Peyer's patch (tissue), 4 donors: ENCODE measurements at regions not wholly inside any gene's neighbourhood (a gene's known extent, or its start where the extent isn't known, plus 50 kb on each side); places are given as distances from the start of the nearest gene placed in this dataset.

Source experiments
- DNase-seq, 3 donors: peaks; one replicate each; pipeline ENCODE4 v3.0.0-alpha.2; 2017 to 2019
- H3K27ac ChIP-seq, 4 donors: fragments of 200-600 bp; sonication (generic); one replicate each; pipeline ENCODE4 v1.5.1; 2016 to 2019
- H3K27me3 ChIP-seq, 2 donors: fragments of 200-600 bp; sonication (generic); one replicate each; pipeline ENCODE4 v1.5.1; 2019
- H3K36me3 ChIP-seq, 3 donors: fragments of 200-600 bp; sonication (generic); one replicate each; pipeline ENCODE4 v1.5.1; 2016 to 2019
- H3K4me1 ChIP-seq, 4 donors: fragments of 200-600 bp; sonication (generic); one replicate each; pipeline ENCODE4 v1.5.1; 2016 to 2019
- H3K4me3 ChIP-seq, 4 donors: fragments of 200-600 bp; sonication (generic); 1 replicate in 3 of 4; 2 replicates in 1 of 4; pipeline ENCODE4 v1.5.1; 2016 to 2019; ENCODE audit warnings: mild to moderate bottlenecking in 1 of 4
- H3K9me3 ChIP-seq, 4 donors: fragments of 200-600 bp; sonication (generic); one replicate each; pipeline ENCODE4 v1.5.1; 2016 to 2019; ENCODE audit warnings: mild to moderate bottlenecking in 1 of 4
- CTCF ChIP-seq, 6 experiments: fragments of 450-650 bp in 4 of 6; fragments of 200-600 bp in 2 of 6; sonication (generic) in 1 of 6; IDR thresholded peaks; one replicate each; pipeline ENCODE4 v1.5.1; 2017 to 2019; ENCODE audit warnings: antibody characterized with exemption in 6 of 6, mild to moderate bottlenecking in 3 of 6, moderate library complexity in 1 of 6
- POLR2A ChIP-seq, 2 donors: fragments of 450-650 bp; IDR thresholded peaks; one replicate each; pipeline ENCODE4 v1.5.1; 2017; ENCODE audit warnings: antibody characterized with exemption in 2 of 2, mild to moderate bottlenecking in 2 of 2, moderate library complexity in 2 of 2

GRCh38 chr10:42951486-42952251 is 125.2 kb upstream of the RET start:
- no peak for TF ChIP-seq POLR2A (IDR thresholded peaks at IDR 0.05)
- TF ChIP-seq CTCF (IDR thresholded peaks at IDR 0.05), result no peak
- Histone ChIP-seq H3K4me1 (peaks cover 0 to 5% (median 0%) of the 10 kb centered on the region in 4 donors), H3K27ac (peak overlapping the region in 1 of 4 donors; percentile 25), H3K36me3 (no peaks in the 10 kb centered on the region), H3K9me3 (peaks cover 0 to 3% (median 0%) of the 10 kb centered on the region in 4 donors), H3K27me3 (no peaks in the 10 kb centered on the region), H3K4me3 (peak overlapping the region in 1 of 4 donors; percentile 3)
- DNase-seq, result peak; percentile 14 to 46 (median 43)

- Histone ChIP-seq H3K9me3 (peaks cover 0 to 3% (median 0%) of the 10 kb centered on the region in 4 donors), H3K36me3 (no peaks in the 10 kb centered on the region), H3K4me3 (peak overlapping the region in 1 of 4 donors; percentile 3), H3K27me3 (no peaks in the 10 kb centered on the region), H3K27ac (peak overlapping the region in 1 of 4 donors; percentile 25), H3K4me1 (peaks cover 0 to 5% (median 0%) of the 10 kb centered on the region in 4 donors)
- no peak for TF ChIP-seq CTCF (IDR thresholded peaks at IDR 0.05)
- peak; percentile 13 to 52 (median 47) for DNase-seq
Observed at GRCh38 chr10:42952349-42952748, 124.5 kb upstream of the RET start.

- H3K27ac ChIP-seq, result no peak overlapping the region
- DNase-seq, result peak in 2 of 3 donors; percentile 8 to 13
- TF ChIP-seq POLR2A (IDR thresholded peaks at IDR 0.05), result no peak
- no peak for TF ChIP-seq CTCF (IDR thresholded peaks at IDR 0.05)
- no peaks in the 10 kb centered on the region for H3K27me3 ChIP-seq
- no peaks in the 10 kb centered on the region for H3K36me3 ChIP-seq
- H3K4me1 ChIP-seq, result peaks cover 0 to 5% (median 0%) of the 10 kb centered on the region in 4 donors
- no peak overlapping the region for H3K4me3 ChIP-seq
- peaks cover 0 to 3% (median 0%) of the 10 kb centered on the region in 4 donors for H3K9me3 ChIP-seq
Observed at GRCh38 chr10:42952931-42953683, 123.8 kb upstream of the RET start.

- Histone ChIP-seq H3K4me3 (no peak overlapping the region), H3K4me1 (peaks cover 0 to 5% (median 0%) of the 10 kb centered on the region in 4 donors), H3K27me3 (no peaks in the 10 kb centered on the region), H3K27ac (no peak overlapping the region), H3K36me3 (no peaks in the 10 kb centered on the region), H3K9me3 (peaks cover 0 to 3% (median 0%) of the 10 kb centered on the region in 4 donors)
- DNase-seq, result peak in 2 of 3 donors; percentile 13 to 31
- TF ChIP-seq CTCF (IDR thresholded peaks at IDR 0.05) (no peak), POLR2A (IDR thresholded peaks at IDR 0.05) (no peak)
Observed at GRCh38 chr10:42953684-42954674, 122.9 kb upstream of the RET start.
